GM21825 (cell line): ENCODE measurements at regions not wholly inside any gene's neighbourhood (a gene's known extent, or its start where the extent isn't known, plus 50 kb on each side); places are given as distances from the start of the nearest gene placed in this dataset.
"Not testable (repeated sequence)": the region's sequence is repeated elsewhere in the genome, so short reads cannot be mapped to it uniquely, and the experiment has no call there.

Source experiments
- ATAC-seq: cut with Tn5 transposase; IDR thresholded peaks from one replicate; pipeline ENCODE4 v1.9.1; 2021; ENCODE audit warnings: mild to moderate bottlenecking, moderate library complexity; ENCODE audit not compliant: unreplicated experiment

- ATAC-seq = no peak
Measured at GRCh38 chrX:128436397-128437103, 384.3 kb upstream of the ACTRT1 start.

DNA sequence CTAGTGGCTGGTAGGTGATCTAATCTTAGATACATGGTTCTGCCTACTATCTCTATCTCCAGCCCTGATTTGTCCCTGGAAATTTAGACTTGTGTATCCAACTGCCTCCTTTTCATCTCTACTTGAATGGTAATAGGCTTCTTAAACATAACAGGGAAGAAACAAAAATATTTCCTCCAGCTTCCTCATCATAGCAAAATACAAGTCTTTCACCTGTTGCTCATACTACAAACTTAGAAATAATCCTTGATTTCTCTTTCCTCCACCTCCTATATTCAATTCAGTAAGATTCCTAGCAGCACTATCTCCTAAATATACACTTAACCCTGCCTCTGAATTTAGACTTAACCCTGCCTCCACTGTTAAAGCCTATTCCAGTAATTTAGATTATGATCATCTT is 373.3 kb upstream of the ACTRT1 start:
- ATAC-seq = no peak

GRCh38 chrX:128408842-128409241 is 356.6 kb upstream of the ACTRT1 start:
- no peak for ATAC-seq

DNA sequence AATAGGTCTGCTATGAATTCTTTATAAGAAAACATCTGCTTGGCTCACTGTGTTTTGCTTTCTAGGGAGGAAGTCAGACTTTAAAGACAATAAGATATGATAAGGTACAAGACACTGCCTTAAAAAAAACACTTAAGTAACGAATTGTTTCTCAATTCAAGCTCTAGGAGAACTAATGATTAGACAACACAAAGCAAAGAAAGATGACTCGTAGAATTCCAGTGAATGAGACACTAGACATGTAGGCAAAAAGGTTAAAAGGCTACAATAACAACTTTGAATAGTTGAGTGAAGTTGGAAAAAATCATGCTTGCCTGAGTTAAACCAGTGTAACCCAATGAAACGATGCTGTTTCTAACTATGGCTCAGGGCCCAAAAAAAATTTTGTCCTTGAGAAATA is 344.4 kb upstream of the ACTRT1 start:
- ATAC-seq = no peak

DNA sequence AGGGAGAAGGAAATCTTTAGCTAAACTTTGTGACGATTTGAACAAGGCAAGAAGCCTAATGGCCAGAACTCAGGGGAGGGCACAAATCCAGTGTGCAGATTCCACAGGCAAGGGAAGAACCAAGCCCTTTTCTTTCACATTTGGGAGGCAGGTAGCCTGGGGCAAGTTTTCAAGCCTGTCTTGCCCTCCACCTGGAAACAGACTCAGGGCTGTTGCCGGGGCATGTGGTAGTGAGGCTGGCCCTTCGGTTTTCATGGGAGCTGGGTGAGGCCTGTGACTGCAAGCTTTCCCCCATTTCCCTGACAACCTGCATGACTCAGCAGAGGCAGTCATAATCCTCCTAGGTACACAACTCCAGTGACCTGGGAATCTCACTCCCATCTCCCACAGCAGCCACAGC is 331.6 kb upstream of the ACTRT1 start:
- ATAC-seq = not testable (repeated sequence)

DNA sequence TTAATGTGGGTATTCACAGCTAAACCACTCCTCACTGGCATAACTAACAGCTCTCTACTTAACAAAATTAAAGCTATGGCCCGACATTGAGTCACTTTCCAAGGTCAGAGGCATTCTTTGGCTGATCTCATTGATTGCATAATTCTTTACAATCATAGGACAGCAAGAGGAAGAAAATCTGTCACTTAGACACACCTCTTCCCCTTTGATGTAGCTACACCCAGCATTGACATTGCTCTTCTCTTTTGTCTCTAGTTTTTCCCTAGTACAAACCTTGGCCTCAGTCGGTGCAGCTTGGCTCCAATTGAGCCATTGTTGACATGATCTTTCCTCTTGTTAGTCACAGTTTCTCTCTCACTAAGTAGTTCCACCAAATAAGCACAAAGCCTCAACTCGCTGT is 313.3 kb upstream of the ACTRT1 start:
- no peak for ATAC-seq

DNA sequence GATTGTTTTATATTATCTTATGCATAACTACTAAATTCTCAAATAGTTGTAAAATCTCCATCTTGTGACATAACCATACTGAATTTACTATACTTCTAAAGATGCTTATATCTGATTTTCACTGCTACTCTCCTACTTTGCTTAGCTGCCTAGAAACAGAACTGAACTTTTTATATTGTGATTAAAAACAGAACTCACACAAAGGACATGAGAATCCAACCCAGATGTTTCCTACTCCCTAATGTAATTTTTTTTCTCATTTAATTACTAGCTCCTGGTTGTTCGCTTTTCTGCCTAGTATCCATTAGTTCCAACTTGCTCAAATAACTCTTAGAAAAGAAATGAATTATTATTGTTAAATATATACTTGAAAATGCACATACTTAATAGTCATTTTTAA is 283.5 kb upstream of the ACTRT1 start:
- no peak for ATAC-seq

DNA sequence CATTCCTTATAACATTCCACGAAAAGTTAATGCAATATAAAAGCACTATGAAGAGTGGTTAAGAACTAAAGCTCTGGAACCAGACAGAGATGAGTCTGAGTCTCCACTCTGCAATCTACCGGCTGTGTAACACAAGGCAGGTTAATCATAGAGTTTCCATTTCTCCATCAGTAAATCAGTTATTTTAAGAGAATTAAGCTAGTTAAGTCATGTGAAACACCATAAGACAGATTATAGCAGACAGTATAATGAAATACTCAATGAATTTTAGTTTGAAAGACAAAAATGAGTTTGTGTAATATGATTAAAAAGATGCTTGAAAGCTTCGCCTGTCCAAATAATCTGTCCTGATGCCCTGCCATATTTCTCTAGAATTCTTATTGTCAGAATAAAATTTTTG is 282.6 kb upstream of the ACTRT1 start:
- ATAC-seq = no peak

DNA sequence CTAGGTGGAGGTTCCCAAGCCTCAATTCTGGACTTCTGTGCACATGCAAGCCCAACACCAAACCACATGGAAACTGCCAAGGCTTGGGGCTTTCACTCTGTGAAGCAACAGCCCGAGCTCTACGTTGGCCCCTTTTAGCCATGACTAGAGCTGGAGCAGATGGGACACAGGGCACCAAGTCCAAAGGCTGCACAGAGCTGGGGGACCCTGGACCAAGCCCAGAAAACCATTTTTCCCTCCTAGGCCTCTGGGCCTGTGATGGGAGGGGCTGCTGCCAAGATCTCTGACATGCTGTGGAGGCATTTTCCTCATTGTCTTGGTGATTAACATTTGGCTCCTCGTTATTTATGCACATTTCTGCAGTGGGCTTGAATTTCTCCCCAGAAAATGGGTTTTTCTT is 258.7 kb upstream of the ACTRT1 start:
- ATAC-seq = no peak

DNA sequence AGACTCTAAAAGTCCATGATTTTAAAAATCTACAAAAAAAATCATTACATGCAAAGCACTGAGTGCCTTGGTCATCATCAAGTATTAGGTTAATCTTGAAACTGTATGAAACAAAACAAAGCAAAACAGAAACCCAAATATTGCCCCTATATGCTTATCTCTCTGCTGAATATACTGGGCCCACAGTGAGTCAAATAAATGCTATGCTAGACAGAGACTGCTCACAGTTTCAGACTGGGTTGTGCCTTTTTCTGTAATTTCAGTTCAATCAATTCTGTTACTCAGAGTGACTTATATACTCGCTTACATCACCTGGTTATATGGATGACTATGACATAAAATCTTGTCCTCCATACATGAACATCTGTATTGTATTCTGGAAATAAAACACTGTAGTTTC is 257.1 kb upstream of the ACTRT1 start:
- ATAC-seq = no peak

GRCh38 chrX:128294198-128294597 is 242.0 kb upstream of the ACTRT1 start:
- no peak for ATAC-seq

DNA sequence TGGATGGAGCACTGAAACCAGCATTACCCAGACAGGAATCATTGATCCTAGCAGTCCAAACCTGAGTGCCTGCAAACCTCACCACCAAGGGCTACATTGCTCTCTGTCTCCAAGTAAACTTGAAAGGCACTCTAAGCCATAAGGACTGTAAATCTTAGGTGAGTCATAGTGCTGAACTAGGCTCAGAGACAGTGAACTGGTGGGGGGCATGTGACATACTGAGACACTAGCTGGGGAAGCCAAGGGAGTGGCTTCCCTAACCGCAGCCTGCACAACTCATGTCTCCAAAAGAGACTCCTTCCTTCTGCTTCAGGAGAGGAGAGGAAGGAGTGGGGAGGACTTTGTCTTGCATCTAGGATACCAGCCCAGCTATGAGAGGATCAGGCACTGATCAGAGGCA is 235.5 kb upstream of the ACTRT1 start:
- no peak for ATAC-seq

DNA sequence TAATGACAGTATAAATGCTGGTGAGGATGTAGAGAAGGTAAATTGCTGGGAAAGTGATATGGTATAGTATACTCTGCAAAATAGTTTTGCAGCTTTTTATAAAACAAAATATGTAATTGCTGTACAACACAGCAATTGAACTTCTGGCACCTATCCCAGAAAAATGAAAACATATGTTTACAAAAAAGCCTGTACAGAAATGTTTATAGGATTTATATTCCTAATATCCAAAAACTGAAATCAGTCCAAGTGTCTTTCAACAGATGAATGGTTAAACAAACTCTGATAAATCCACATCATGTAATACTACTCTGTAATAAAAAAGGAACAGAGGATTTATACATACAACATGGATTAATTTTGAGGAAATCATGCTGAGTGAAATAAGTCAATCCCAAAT is 198.4 kb upstream of the ACTRT1 start:
- no peak for ATAC-seq

GRCh38 chrX:128216364-128216763 is 164.2 kb upstream of the ACTRT1 start:
- ATAC-seq = no peak

DNA sequence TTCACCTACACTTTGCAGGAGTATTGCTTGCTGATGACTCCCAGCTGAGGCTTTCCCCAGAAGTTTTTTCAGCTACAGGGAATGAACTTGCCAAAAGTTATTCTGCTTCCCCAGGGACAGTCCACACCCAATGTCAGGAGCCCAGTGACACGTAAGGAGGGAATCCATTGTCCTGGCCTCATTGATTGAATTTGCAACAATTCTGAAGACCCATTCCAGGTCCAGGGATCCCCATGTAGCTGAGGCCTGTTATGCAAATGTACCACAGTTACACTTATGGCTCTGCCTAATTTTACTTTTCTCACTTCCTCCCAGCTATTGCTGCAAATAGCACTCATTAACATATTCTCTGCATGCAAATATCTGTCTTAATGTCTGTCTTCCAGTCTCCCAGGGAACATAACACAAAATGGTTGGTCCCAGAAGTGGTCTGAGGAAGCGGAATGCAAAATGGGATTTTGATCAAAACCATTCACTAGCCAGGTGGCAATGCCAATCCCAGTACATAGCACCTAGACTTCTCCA is 113.7 kb upstream of the ACTRT1 start:
- ATAC-seq = no peak

- ATAC-seq = no peak
Measured at GRCh38 chrX:128156204-128156603, 104.0 kb upstream of the ACTRT1 start.

DNA sequence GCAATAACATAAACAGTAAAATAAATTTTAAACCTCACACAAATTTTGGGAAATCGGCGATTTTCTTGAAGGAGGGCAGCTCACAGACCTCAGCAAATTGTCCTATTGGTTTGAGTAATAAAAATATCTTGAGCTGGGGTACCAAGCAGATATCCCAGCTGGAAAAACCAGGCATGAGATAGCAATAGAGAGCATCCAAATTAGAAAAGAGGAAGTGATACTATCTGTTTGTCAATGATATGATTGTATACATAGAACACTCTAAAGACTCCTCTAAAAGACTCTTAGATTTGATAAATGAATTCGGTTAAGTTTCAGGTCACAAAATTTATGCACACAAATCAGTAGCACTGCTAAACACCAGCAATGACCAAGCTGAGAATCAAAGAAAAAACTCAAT is 90.5 kb upstream of the ACTRT1 start:
- ATAC-seq = no peak

GRCh38 chrX:128106630-128107029 is 54.4 kb upstream of the ACTRT1 start:
- ATAC-seq = no peak

GRCh38 chrX:128105659-128106058 is 53.5 kb upstream of the ACTRT1 start:
- no peak for ATAC-seq
